Mucosa of descending colon (tissue), 3 donors: ENCODE measurements at regions not wholly inside any gene's neighbourhood (a gene's known extent, or its start where the extent isn't known, plus 50 kb on each side); places are given as distances from the start of the nearest gene placed in this dataset.

Source experiments
- ATAC-seq: fragments of 200-7000 bp; cut with Tn5 transposase; one replicate; pipeline ENCODE4 v1.9.1; 2020; ENCODE audit warnings: mild to moderate bottlenecking, moderate library complexity
- DNase-seq, 3 donors: peaks; one replicate each; pipeline ENCODE4 v3.0.0-alpha.2; 2020
- H3K36me3 ChIP-seq: fragments of 200-600 bp; one replicate; pipeline ENCODE4 v1.8.0; 2021; ENCODE audit warnings: low read depth, mild to moderate bottlenecking
- H3K4me1 ChIP-seq: fragments of 200-600 bp; one replicate; pipeline ENCODE4 v1.8.0; 2021; ENCODE audit warnings: low read depth, mild to moderate bottlenecking
- H3K4me3 ChIP-seq: fragments of 200-600 bp; one replicate; pipeline ENCODE4 v1.8.0; 2021; ENCODE audit warnings: mild to moderate bottlenecking
- H3K9me3 ChIP-seq: fragments of 200-600 bp; one replicate; pipeline ENCODE4 v1.8.0; 2021; ENCODE audit warnings: mild to moderate bottlenecking
- CTCF ChIP-seq: fragments of 200-600 bp; IDR thresholded peaks from one replicate; pipeline ENCODE4 v1.8.0; 2022; ENCODE audit warnings: antibody characterized with exemption, mild to moderate bottlenecking
- intact Hi-C, 2 donors: fragments of 100-400 bp; cut with DNase I in 1 of 2; cut with micrococcal nuclease in 1 of 2; formaldehyde crosslinking; loops; one replicate each; pipeline versions ENCODE4 v1.11.0 to v1.11.1; 2022; cut with DNase I, micrococcal nuclease
- donor health status: DM: no; HTN: no; CAD: no; lungs with moderate emphysema.
- donor health status: DM: no; HTN: no; CAD: no.
- donor health status: DM: no; HTN: yes; CAD: no.

GRCh38 chr6:14848019-14848418, 397.9 kb upstream of the JARID2 start:
- no peaks in the 10 kb centered on the region for H3K4me1 ChIP-seq
- DNase-seq (no peak), ATAC-seq (no peak)
- H3K9me3 ChIP-seq = no peaks in the 10 kb centered on the region
- no peak overlapping the region for H3K4me3 ChIP-seq
- intact Hi-C loops = no loop called here
- no peak for TF ChIP-seq CTCF
- no peaks in the 10 kb centered on the region for H3K36me3 ChIP-seq

- H3K4me1 ChIP-seq = no peaks in the 10 kb centered on the region
- H3K9me3 ChIP-seq = no peaks in the 10 kb centered on the region
- intact Hi-C loops = no loop called here
- ATAC-seq (no peak), DNase-seq (no peak)
- no peaks in the 10 kb centered on the region for H3K36me3 ChIP-seq
- no peak for TF ChIP-seq CTCF
- no peak overlapping the region for H3K4me3 ChIP-seq
These were observed 396.7 kb upstream of the JARID2 start for GRCh38 chr6:14849185-14849584.

GRCh38 chr6:14851281-14851680, 394.6 kb upstream of the JARID2 start:
- H3K36me3 ChIP-seq = no peaks in the 10 kb centered on the region
- ATAC-seq = no peak
- H3K4me1 ChIP-seq = no peaks in the 10 kb centered on the region
- no peak for TF ChIP-seq CTCF
- no peaks in the 10 kb centered on the region for H3K9me3 ChIP-seq
- H3K4me3 ChIP-seq = no peak overlapping the region
- intact Hi-C loops = no loop called here
- no peak for DNase-seq

- intact Hi-C loops = no loop called here
- DNase-seq (no peak), ATAC-seq (no peak)
- Histone ChIP-seq H3K36me3 (no peaks in the 10 kb centered on the region), H3K9me3 (no peaks in the 10 kb centered on the region), H3K4me3 (no peak overlapping the region), H3K4me1 (no peaks in the 10 kb centered on the region)
- TF ChIP-seq CTCF = no peak
These were observed 393.5 kb upstream of the JARID2 start for GRCh38 chr6:14852375-14852774.

- Histone ChIP-seq H3K4me3 (no peak overlapping the region), H3K36me3 (no peaks in the 10 kb centered on the region), H3K9me3 (no peaks in the 10 kb centered on the region), H3K4me1 (no peaks in the 10 kb centered on the region)
- DNase-seq (no peak), ATAC-seq (no peak)
- intact Hi-C loops = no loop called here
- TF ChIP-seq CTCF = no peak
These were observed 389.7 kb upstream of the JARID2 start for GRCh38 chr6:14856177-14856576.

- H3K36me3 ChIP-seq = no peaks in the 10 kb centered on the region
- intact Hi-C loops = no loop called here
- TF ChIP-seq CTCF = no peak
- no peak overlapping the region for H3K4me3 ChIP-seq
- no peak for ATAC-seq
- H3K4me1 ChIP-seq = no peaks in the 10 kb centered on the region
- H3K9me3 ChIP-seq = no peaks in the 10 kb centered on the region
- no peak for DNase-seq
These were observed 388.9 kb upstream of the JARID2 start for GRCh38 chr6:14857001-14857400.
